HCT116 (cell line): ENCODE measurements at regions not wholly inside any gene's neighbourhood (a gene's known extent, or its start where the extent isn't known, plus 50 kb on each side); places are given as distances from the start of the nearest gene placed in this dataset.

Source experiments
- ATAC-seq: fragments of 200-7000 bp; cut with Tn5 transposase; 2 replicates; pipeline ENCODE4 v1.9.1; 2020; ENCODE audit warnings: mild to moderate bottlenecking, moderate library complexity
- BruUV-seq: library from RNA; stranded (reverse); fragments of 400-500 nt; replicated peaks from 2 replicates; lab custom pipeline; 2021; lab: Mats Ljungman, UMichigan
- CTCF ChIA-PET: fragments of 300-600 bp; sonication (Branson Sonifier 250); formaldehyde crosslinking; loops from one replicate; lab custom pipeline; 2021; ENCODE audit warnings: antibody characterized with exemption; lab: Charles Lee
- POLR2A ChIA-PET: fragments of 300-600, 350-600 bp; sonication (Branson Sonifier 250); formaldehyde crosslinking; loops from one replicate; lab custom pipeline; 2021; ENCODE audit warnings: antibody characterized with exemption; lab: Charles Lee
- RAD21 ChIA-PET, 2 experiments: fragments of 300-600 bp; sonication (Branson Sonifier 250); formaldehyde crosslinking; loops; one replicate each; lab custom pipeline; 2023; ENCODE audit warnings: low total read pairs in 2 of 2; ENCODE audit not compliant: uncharacterized antibody in 2 of 2, unreplicated experiment in 2 of 2, low non-redundant PET in 1 of 2; lab: Charles Lee
- DNase-seq: peaks from one replicate; pipeline ENCODE4 v3.0.0-alpha.2; 2010; ENCODE audit warnings: low read depth, low spot score
- H2AFZ ChIP-seq: fragments of 200-600 bp; shearing (Covaris generic), sonication (generic); 2 replicates; pipeline ENCODE4 v1.6.1; 2017; ENCODE audit warnings: low read depth, mixed run types, mixed read lengths, antibody characterized with exemption, low read length; ENCODE audit not compliant: poor library complexity, severe bottlenecking
- H3K27ac ChIP-seq: 2 replicates; pipeline ENCODE4 v1.5.1; 2012; ENCODE audit warnings: low read depth, low read length
- H3K27me3 ChIP-seq: fragments of 200-600 bp; sonication (generic); 2 replicates; pipeline ENCODE4 v1.6.1; 2016; ENCODE audit warnings: mixed run types, low read length, mixed read lengths; ENCODE audit not compliant: insufficient read depth
- H3K36me3 ChIP-seq, 2 experiments: fragments of 200-500 bp in 1 of 2; fragments of 200-600 bp in 1 of 2; sonication (Bioruptor generic) in 1 of 2; sonication (generic) in 1 of 2; 2 replicates each; pipeline versions ENCODE4 v1.5.1 to v1.6.1; 2014 to 2016; ENCODE audit warnings: low read length in 2 of 2, inconsistent platforms in 1 of 2, mixed read lengths in 1 of 2, mixed run types in 1 of 2; ENCODE audit not compliant: insufficient read depth in 2 of 2, control insufficient read depth in 1 of 2
- H3K4me1 ChIP-seq, 2 experiments: fragments of 200-600 bp in 1 of 2; sonication (generic) in 1 of 2; 2 replicates each; pipeline versions ENCODE4 v1.5.1 to v1.6.1; 2012 to 2017; ENCODE audit warnings: low read length in 2 of 2, inconsistent platforms in 1 of 2, mild to moderate bottlenecking in 1 of 2, mixed read lengths in 1 of 2, mixed run types in 1 of 2, moderate library complexity in 1 of 2; ENCODE audit not compliant: insufficient read depth in 2 of 2, control insufficient read depth in 1 of 2
- H3K4me2 ChIP-seq: fragments of 200-600 bp; sonication (generic); 2 replicates; pipeline ENCODE4 v1.6.1; 2017; ENCODE audit warnings: mixed run types, low read length, mixed read lengths
- H3K4me3 ChIP-seq, 2 experiments: fragments of 200-600 bp in 1 of 2; sonication (generic) in 1 of 2; replicated peaks in 1 of 2; 2 replicates each; pipeline ENCODE4 v1.5.1; 2011 to 2016; ENCODE audit warnings: low read length in 2 of 2, control low read depth in 1 of 2, low read depth in 1 of 2, mild to moderate bottlenecking in 1 of 2, mixed read lengths in 1 of 2, mixed run types in 1 of 2
- H3K79me2 ChIP-seq: fragments of 200-600 bp; sonication (generic); 2 replicates; pipeline ENCODE4 v1.6.1; 2017; ENCODE audit warnings: mild to moderate bottlenecking, mixed run types, low read length, moderate library complexity, mixed read lengths; ENCODE audit not compliant: insufficient read depth
- H3K9ac ChIP-seq: fragments of 200-600 bp; sonication (generic); 2 replicates; pipeline ENCODE4 v1.6.1; 2016; ENCODE audit warnings: low read length, mixed read lengths
- H3K9me2 ChIP-seq: fragments of 200-600 bp; sonication (generic), shearing (Covaris generic); 2 replicates; pipeline ENCODE4 v1.6.1; 2017; ENCODE audit warnings: mixed run types, mild to moderate bottlenecking, moderate library complexity; ENCODE audit not compliant: insufficient read depth
- H3K9me3 ChIP-seq, 2 experiments: fragments of 200-500 bp in 1 of 2; fragments of 200-600 bp in 1 of 2; sonication (Bioruptor generic) in 1 of 2; sonication (generic) in 1 of 2; 2 replicates each; pipeline ENCODE4 v1.6.1; 2014 to 2017; ENCODE audit warnings: low read length in 2 of 2, mixed read lengths in 2 of 2, inconsistent platforms in 1 of 2, low read depth in 1 of 2, mild to moderate bottlenecking in 1 of 2, mixed run types in 1 of 2, moderate library complexity in 1 of 2; ENCODE audit not compliant: control insufficient read depth in 1 of 2, insufficient read depth in 1 of 2
- H4K20me1 ChIP-seq: fragments of 200-600 bp; sonication (generic), shearing (Covaris generic); 2 replicates; pipeline ENCODE4 v1.6.1; 2017; ENCODE audit warnings: mixed run types, mild to moderate bottlenecking, moderate library complexity; ENCODE audit not compliant: insufficient read depth
- CBX3 ChIP-seq: IDR thresholded peaks from 2 replicates; pipeline ENCODE4 v1.6.1; 2012; ENCODE audit warnings: low read depth
- CEBPB ChIP-seq: IDR thresholded peaks from 2 replicates; pipeline ENCODE4 v1.6.1; 2012; ENCODE audit warnings: low read depth
- EGR1 ChIP-seq: IDR thresholded peaks from 2 replicates; pipeline ENCODE4 v1.6.1; 2012; ENCODE audit warnings: low read depth
- EZH2 ChIP-seq: fragments of 200-600 bp; sonication (generic); IDR thresholded peaks from 2 replicates; pipeline ENCODE4 v1.6.1; 2017; ENCODE audit warnings: antibody characterized with exemption, mixed run types
- FOSL1 ChIP-seq: IDR thresholded peaks from 2 replicates; pipeline ENCODE4 v1.6.1; 2012; ENCODE audit warnings: low read depth
- JUND ChIP-seq: IDR thresholded peaks from 2 replicates; pipeline ENCODE4 v1.6.1; 2012
- POLR2A ChIP-seq: IDR thresholded peaks from 2 replicates; pipeline ENCODE4 v1.7.0; 2011; ENCODE audit warnings: borderline replicate concordance; ENCODE audit not compliant: insufficient read depth, insufficient read length; ENCODE audit errors: extremely low read depth
- RAD21 ChIP-seq: IDR thresholded peaks from 2 replicates; pipeline ENCODE4 v1.6.1; 2012; ENCODE audit warnings: low read depth, mild to moderate bottlenecking
- SIN3A ChIP-seq: IDR thresholded peaks from 2 replicates; pipeline ENCODE4 v1.6.1; 2012; ENCODE audit warnings: low read depth
- SP1 ChIP-seq: IDR thresholded peaks from 2 replicates; pipeline ENCODE4 v1.6.1; 2012; ENCODE audit warnings: low read depth
- SRF ChIP-seq: IDR thresholded peaks from 2 replicates; pipeline ENCODE4 v1.6.1; 2012; ENCODE audit warnings: low read depth
- TCF7L2 ChIP-seq: IDR thresholded peaks from 2 replicates; pipeline ENCODE4 v1.7.0; 2011; ENCODE audit warnings: borderline replicate concordance, inconsistent platforms; ENCODE audit not compliant: insufficient read depth, insufficient read length; ENCODE audit errors: extremely low read depth
- YY1 ChIP-seq: IDR thresholded peaks from 2 replicates; pipeline ENCODE4 v1.6.1; 2011; ENCODE audit warnings: low read length, low read depth, moderate library complexity, mild to moderate bottlenecking; ENCODE audit not compliant: insufficient replicate concordance; ENCODE audit errors: extremely low read depth
- ZFX ChIP-seq: fragments of 450-650 bp; IDR thresholded peaks from 2 replicates; pipeline ENCODE4 v1.6.1; 2017
- ZNF274 ChIP-seq: fragments of 200-500 bp; sonication (Bioruptor generic); IDR thresholded peaks from 2 replicates; pipeline ENCODE4 v1.6.1; 2014; ENCODE audit warnings: mild to moderate bottlenecking, low read depth, low read length, inconsistent platforms
- intact Hi-C: fragments of 100-400 bp; cut with micrococcal nuclease; formaldehyde crosslinking; loops from 2 replicates; pipeline ENCODE4 v1.10.0; 2022
- TF ChIP-seq, protein P1 (sequence below): IDR thresholded peaks from 2 replicates; pipeline ENCODE4 v1.6.1; 2011; ENCODE audit warnings: mild to moderate bottlenecking, low read length, moderate library complexity; ENCODE audit not compliant: insufficient replicate concordance; ENCODE audit errors: extremely low read depth
- TF ChIP-seq, protein P2 (sequence below): IDR thresholded peaks from 2 replicates; pipeline ENCODE4 v1.6.1; 2012; ENCODE audit warnings: low read depth
- TF ChIP-seq, protein P3 (sequence below), 3 experiments: fragments of 200-600 bp in 1 of 3; sonication (generic) in 1 of 3; IDR thresholded peaks in 2 of 3; conservative IDR thresholded peaks in 1 of 3; 2 replicates each; pipeline ENCODE4 v1.5.1; 2012 to 2017; ENCODE audit warnings: low read depth in 2 of 3, low read length in 2 of 3, antibody characterized with exemption in 1 of 3, borderline replicate concordance in 1 of 3, control low read depth in 1 of 3, mild to moderate bottlenecking in 1 of 3, mixed read lengths in 1 of 3, mixed run types in 1 of 3, moderate library complexity in 1 of 3; ENCODE audit not compliant: insufficient read depth in 1 of 3
- TF ChIP-seq, protein P4 (sequence below): IDR thresholded peaks from 2 replicates; pipeline ENCODE4 v1.6.1; 2012

DNA sequence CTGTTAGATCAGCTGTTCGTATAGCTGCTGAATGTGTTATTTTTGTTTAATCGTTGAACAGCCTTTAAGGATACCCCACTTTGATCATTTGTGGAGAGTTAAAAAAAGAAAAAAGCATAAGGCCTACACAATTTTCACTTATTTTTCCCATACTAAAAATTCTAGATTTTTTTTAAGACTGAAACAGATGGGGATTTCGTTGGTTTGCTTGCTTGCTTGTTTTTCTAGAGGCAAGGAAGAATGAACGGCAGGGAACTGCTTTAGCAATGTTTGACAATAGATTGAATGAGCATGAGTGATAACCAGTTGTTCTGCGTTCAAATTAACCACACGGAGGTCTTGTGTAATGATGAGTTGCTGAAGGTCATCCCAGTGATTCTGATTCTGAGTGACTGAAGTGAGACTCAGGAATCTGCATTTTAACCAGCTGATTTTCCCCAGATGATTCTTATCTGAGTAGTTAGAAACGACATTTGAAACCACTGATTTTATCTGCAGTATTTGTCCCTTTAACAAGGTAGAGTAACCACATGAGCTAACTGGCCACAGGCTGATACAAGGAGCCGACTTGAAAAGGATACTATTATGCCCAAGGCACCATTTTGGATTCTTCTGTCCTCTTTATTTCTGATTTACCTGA is 85.9 kb downstream of the GPR37 start:
- H3K4me1 ChIP-seq = no peaks in the 10 kb centered on the region
- ChIA-PET RAD21 (no interaction called here), POLR2A (no interaction called here), CTCF (no interaction called here)
- H3K9me2 ChIP-seq = no peaks in the 10 kb centered on the region
- TF ChIP-seq POLR2A (no peak), SIN3A (no peak), CEBPB (no peak), EGR1 (no peak), SP1 (no peak), JUND (no peak), YY1 (no peak), FOSL1 (no peak), CBX3 (no peak), RAD21 (no peak), ZFX (no peak), ZNF274 (no peak), TCF7L2 (no peak), EZH2 (no peak), SRF (no peak)
- TF ChIP-seq, protein P1, sequence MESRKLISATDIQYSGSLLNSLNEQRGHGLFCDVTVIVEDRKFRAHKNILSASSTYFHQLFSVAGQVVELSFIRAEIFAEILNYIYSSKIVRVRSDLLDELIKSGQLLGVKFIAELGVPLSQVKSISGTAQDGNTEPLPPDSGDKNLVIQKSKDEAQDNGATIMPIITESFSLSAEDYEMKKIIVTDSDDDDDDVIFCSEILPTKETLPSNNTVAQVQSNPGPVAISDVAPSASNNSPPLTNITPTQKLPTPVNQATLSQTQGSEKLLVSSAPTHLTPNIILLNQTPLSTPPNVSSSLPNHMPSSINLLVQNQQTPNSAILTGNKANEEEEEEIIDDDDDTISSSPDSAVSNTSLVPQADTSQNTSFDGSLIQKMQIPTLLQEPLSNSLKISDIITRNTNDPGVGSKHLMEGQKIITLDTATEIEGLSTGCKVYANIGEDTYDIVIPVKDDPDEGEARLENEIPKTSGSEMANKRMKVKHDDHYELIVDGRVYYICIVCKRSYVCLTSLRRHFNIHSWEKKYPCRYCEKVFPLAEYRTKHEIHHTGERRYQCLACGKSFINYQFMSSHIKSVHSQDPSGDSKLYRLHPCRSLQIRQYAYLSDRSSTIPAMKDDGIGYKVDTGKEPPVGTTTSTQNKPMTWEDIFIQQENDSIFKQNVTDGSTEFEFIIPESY = no peak
- TF ChIP-seq, protein P2, sequence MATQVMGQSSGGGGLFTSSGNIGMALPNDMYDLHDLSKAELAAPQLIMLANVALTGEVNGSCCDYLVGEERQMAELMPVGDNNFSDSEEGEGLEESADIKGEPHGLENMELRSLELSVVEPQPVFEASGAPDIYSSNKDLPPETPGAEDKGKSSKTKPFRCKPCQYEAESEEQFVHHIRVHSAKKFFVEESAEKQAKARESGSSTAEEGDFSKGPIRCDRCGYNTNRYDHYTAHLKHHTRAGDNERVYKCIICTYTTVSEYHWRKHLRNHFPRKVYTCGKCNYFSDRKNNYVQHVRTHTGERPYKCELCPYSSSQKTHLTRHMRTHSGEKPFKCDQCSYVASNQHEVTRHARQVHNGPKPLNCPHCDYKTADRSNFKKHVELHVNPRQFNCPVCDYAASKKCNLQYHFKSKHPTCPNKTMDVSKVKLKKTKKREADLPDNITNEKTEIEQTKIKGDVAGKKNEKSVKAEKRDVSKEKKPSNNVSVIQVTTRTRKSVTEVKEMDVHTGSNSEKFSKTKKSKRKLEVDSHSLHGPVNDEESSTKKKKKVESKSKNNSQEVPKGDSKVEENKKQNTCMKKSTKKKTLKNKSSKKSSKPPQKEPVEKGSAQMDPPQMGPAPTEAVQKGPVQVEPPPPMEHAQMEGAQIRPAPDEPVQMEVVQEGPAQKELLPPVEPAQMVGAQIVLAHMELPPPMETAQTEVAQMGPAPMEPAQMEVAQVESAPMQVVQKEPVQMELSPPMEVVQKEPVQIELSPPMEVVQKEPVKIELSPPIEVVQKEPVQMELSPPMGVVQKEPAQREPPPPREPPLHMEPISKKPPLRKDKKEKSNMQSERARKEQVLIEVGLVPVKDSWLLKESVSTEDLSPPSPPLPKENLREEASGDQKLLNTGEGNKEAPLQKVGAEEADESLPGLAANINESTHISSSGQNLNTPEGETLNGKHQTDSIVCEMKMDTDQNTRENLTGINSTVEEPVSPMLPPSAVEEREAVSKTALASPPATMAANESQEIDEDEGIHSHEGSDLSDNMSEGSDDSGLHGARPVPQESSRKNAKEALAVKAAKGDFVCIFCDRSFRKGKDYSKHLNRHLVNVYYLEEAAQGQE = no peak
- TF ChIP-seq, protein P3, sequence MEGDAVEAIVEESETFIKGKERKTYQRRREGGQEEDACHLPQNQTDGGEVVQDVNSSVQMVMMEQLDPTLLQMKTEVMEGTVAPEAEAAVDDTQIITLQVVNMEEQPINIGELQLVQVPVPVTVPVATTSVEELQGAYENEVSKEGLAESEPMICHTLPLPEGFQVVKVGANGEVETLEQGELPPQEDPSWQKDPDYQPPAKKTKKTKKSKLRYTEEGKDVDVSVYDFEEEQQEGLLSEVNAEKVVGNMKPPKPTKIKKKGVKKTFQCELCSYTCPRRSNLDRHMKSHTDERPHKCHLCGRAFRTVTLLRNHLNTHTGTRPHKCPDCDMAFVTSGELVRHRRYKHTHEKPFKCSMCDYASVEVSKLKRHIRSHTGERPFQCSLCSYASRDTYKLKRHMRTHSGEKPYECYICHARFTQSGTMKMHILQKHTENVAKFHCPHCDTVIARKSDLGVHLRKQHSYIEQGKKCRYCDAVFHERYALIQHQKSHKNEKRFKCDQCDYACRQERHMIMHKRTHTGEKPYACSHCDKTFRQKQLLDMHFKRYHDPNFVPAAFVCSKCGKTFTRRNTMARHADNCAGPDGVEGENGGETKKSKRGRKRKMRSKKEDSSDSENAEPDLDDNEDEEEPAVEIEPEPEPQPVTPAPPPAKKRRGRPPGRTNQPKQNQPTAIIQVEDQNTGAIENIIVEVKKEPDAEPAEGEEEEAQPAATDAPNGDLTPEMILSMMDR (IDR thresholded peaks at IDR 0.05 in 2 of 3, conservative IDR thresholded peaks at IDR 0.05 in 1 of 3; ENCODE audit: borderline replicate concordance in 1 of 3, insufficient read depth in 1 of 3, low read depth in 2 of 3, low read length in 2 of 3) = no peak
- TF ChIP-seq, protein P4, sequence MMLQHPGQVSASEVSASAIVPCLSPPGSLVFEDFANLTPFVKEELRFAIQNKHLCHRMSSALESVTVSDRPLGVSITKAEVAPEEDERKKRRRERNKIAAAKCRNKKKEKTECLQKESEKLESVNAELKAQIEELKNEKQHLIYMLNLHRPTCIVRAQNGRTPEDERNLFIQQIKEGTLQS = no peak
- DNase-seq (no peak), ATAC-seq (no peak)
- H3K9ac ChIP-seq = no peak overlapping the region
- H4K20me1 ChIP-seq = no peaks in the 10 kb centered on the region
- H2AFZ ChIP-seq = no peak overlapping the region
- no TSS peak for BruUV-seq
- no peaks in the 10 kb centered on the region for H3K36me3 ChIP-seq
- no peak overlapping the region for H3K4me2 ChIP-seq
- H3K4me3 ChIP-seq = no peak overlapping the region
- no peak overlapping the region for H3K27ac ChIP-seq
- intact Hi-C loops = no loop called here
- no peaks in the 10 kb centered on the region for H3K9me3 ChIP-seq
- H3K79me2 ChIP-seq = no peaks in the 10 kb centered on the region
- no peaks in the 10 kb centered on the region for H3K27me3 ChIP-seq
